Fibroblast of mammary gland (primary cell): ENCODE measurements at regions not wholly inside any gene's neighbourhood (a gene's known extent, or its start where the extent isn't known, plus 50 kb on each side); places are given as distances from the start of the nearest gene placed in this dataset.

Source experiments
- DNase-seq: peaks from one replicate; pipeline ENCODE4 v3.0.0-alpha.2; 2010; ENCODE audit warnings: low read depth
- H3K4me3 ChIP-seq: 2 replicates; pipeline ENCODE4 v1.5.1; 2011; ENCODE audit warnings: low read depth, mild to moderate bottlenecking, low read length, moderate library complexity; ENCODE audit not compliant: control insufficient read depth
- CTCF ChIP-seq: conservative IDR thresholded peaks from 2 replicates; pipeline ENCODE4 v1.5.1; 2011; ENCODE audit warnings: low read depth, low read length, inconsistent platforms; ENCODE audit not compliant: control insufficient read depth, insufficient read depth

GRCh38 chr7:82701949-82702348 is 258.4 kb upstream of the CACNA2D1 start:
- no peak overlapping the region for H3K4me3 ChIP-seq
- TF ChIP-seq CTCF: no peak
- DNase-seq: peak; percentile 17

- TF ChIP-seq CTCF: no peak
- no peak overlapping the region for H3K4me3 ChIP-seq
- DNase-seq: no peak
These were observed 257.2 kb upstream of the CACNA2D1 start for GRCh38 chr7:82700741-82701140.

- peak; percentile 42 for DNase-seq
These were observed 256.2 kb upstream of the CACNA2D1 start for GRCh38 chr7:82699773-82700186.

GRCh38 chr7:82697897-82698296 is 254.3 kb upstream of the CACNA2D1 start:
- TF ChIP-seq CTCF: no peak
- H3K4me3 ChIP-seq: no peak overlapping the region
- DNase-seq: no peak

More at GRCh38 chr7:82699773-82700186, 256.2 kb upstream of the CACNA2D1 start:
- TF ChIP-seq CTCF: no peak
- H3K4me3 ChIP-seq: no peak overlapping the region

GRCh38 chr7:82696631-82697030 is 253.1 kb upstream of the CACNA2D1 start:
- no peak for TF ChIP-seq CTCF
- DNase-seq: no peak
- H3K4me3 ChIP-seq: no peak overlapping the region

- TF ChIP-seq CTCF: no peak
- no peak for DNase-seq
- H3K4me3 ChIP-seq: no peak overlapping the region
These were observed 250.4 kb upstream of the CACNA2D1 start for GRCh38 chr7:82694022-82694421.

- TF ChIP-seq CTCF: no peak
- no peak overlapping the region for H3K4me3 ChIP-seq
- DNase-seq: no peak
These were observed 247.4 kb upstream of the CACNA2D1 start for GRCh38 chr7:82690929-82691328.
